ENCODE measurements at regions not wholly inside any gene's neighbourhood (a gene's known extent, or its start where the extent isn't known, plus 50 kb on each side); places are given as distances from the start of the nearest gene placed in this dataset.

- no peak for DNase-seq
Measured at GRCh38 chr10:92747066-92747465, 57.3 kb downstream of the HHEX start.

- DNase-seq, result peak; percentile 1 to 48 (median 8)
Measured at GRCh38 chr10:92747600-92747999, 57.8 kb downstream of the HHEX start.

- no peak for DNase-seq
Measured at GRCh38 chr10:92750791-92751533, 61.2 kb downstream of the HHEX start.

- DNase-seq, result no peak
Measured at GRCh38 chr10:92751534-92751811, 61.7 kb downstream of the HHEX start.

- DNase-seq, result no peak
Measured at GRCh38 chr10:92751827-92752226, 62.1 kb downstream of the HHEX start.

- no peak for DNase-seq
Measured at GRCh38 chr10:92753865-92754264, 64.1 kb downstream of the HHEX start.

GRCh38 chr10:92755725-92756124 lies 66.0 kb downstream of the HHEX start:
- no peak for DNase-seq

- peak in 1 of 5 donors; percentile 16 for DNase-seq
Measured at GRCh38 chr10:92756201-92757065, 66.7 kb downstream of the HHEX start.

- no peak for DNase-seq
Measured at GRCh38 chr10:92757066-92757710, 67.4 kb downstream of the HHEX start.

- no peak for DNase-seq
Measured at GRCh38 chr10:92757711-92758104, 68.0 kb downstream of the HHEX start.

GRCh38 chr10:92758594-92758993 lies 68.8 kb downstream of the HHEX start:
- no peak for DNase-seq

- peak in 1 of 5 donors; percentile 60 for DNase-seq
Measured at GRCh38 chr10:92760609-92761008, 70.9 kb downstream of the HHEX start.

- DNase-seq, result no peak
Measured at GRCh38 chr10:92761571-92761970, 71.8 kb downstream of the HHEX start.

GRCh38 chr10:92763634-92764155 lies 73.9 kb downstream of the HHEX start:
- no peak for DNase-seq

GRCh38 chr10:92766451-92766850 lies 76.7 kb downstream of the HHEX start:
- no peak for DNase-seq

GRCh38 chr10:92768104-92768503 lies 78.3 kb downstream of the HHEX start:
- DNase-seq, result no peak

- no peak for DNase-seq
Measured at GRCh38 chr10:92773776-92774175, 74.5 kb upstream of the EXOC6 start.

GRCh38 chr10:92778091-92778490 lies 70.2 kb upstream of the EXOC6 start:
- DNase-seq, result no peak

GRCh38 chr10:92785118-92785517 lies 63.2 kb upstream of the EXOC6 start:
- no peak for DNase-seq

GRCh38 chr10:92787557-92788152 lies 60.7 kb upstream of the EXOC6 start:
- DNase-seq, result no peak

GRCh38 chr10:92789067-92789466 lies 59.3 kb upstream of the EXOC6 start:
- no peak for DNase-seq

GRCh38 chr10:92789786-92790185 lies 58.5 kb upstream of the EXOC6 start:
- DNase-seq, result no peak

GRCh38 chr10:92790440-92790839 lies 57.9 kb upstream of the EXOC6 start:
- no peak for DNase-seq
